Activated CD4-positive, alpha-beta T cell treated with anti-CD3 and anti-CD28 coated beads, Interleukin-2, amount 50 U/mL, for 24 hours (primary cell): ENCODE measurements at regions not wholly inside any gene's neighbourhood (a gene's known extent, or its start where the extent isn't known, plus 50 kb on each side); places are given as distances from the start of the nearest gene placed in this dataset.

Source experiments
- DNase-seq, 2 donors: peaks; one replicate each; pipeline ENCODE4 v3.0.0-alpha.2; 2020; ENCODE audit warnings: low read depth in 1 of 2, low spot score in 1 of 2

GRCh38 chr16:16868727-16869126 is 489.8 kb downstream of the NPIPA7 start:
- DNase-seq = no peak

GRCh38 chr16:16869746-16870145 is 490.8 kb downstream of the NPIPA7 start:
- DNase-seq = no peak

- no peak for DNase-seq
These were observed 492.3 kb downstream of the NPIPA7 start for GRCh38 chr16:16871196-16871595.

DNA sequence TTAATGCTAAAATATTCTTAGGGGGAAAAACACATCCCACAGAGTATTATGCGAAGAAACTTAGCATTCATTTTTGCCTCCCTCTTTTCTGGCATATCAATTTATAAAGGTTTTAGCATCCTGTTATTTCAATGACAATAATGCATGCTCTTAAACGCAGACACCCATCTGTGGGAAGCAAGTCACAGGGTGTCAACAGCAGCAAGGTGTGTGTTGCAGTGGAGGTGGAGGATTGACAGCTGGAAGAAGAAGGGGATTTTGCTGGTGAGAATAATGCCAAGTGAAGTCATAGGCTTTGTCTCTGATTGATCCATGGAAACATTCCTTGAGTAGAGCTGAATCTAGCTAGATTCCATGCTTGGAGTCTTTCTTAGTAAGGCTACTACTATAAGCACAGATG is 498.1 kb downstream of the NPIPA7 start:
- DNase-seq = no peak

- no peak for DNase-seq
These were observed 500.8 kb downstream of the NPIPA7 start for GRCh38 chr16:16879567-16880251.

DNA sequence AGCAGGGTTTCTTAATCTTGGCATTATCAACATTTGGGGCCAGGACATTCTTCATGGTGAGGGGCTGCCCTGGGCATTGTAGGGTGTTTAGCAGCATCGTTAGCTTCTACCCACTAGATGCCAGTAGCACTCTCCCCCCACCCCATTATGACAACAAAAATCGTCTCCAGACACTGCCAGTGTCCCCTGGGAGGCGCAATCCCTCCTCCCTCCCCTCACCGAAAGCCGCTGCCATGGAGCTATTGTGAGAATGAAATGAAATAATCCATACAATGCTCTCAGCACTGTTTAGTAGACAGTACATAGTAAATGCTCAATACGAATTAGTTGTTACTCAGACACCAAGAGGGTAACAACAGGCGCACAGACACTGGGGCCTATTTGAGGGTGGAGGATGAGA is 502.9 kb downstream of the NPIPA7 start:
- DNase-seq = no peak

- DNase-seq = no peak
These were observed 503.8 kb downstream of the NPIPA7 start for GRCh38 chr16:16882766-16883165.

- DNase-seq = no peak
These were observed 505.5 kb downstream of the NPIPA7 start for GRCh38 chr16:16884451-16884850.

DNA sequence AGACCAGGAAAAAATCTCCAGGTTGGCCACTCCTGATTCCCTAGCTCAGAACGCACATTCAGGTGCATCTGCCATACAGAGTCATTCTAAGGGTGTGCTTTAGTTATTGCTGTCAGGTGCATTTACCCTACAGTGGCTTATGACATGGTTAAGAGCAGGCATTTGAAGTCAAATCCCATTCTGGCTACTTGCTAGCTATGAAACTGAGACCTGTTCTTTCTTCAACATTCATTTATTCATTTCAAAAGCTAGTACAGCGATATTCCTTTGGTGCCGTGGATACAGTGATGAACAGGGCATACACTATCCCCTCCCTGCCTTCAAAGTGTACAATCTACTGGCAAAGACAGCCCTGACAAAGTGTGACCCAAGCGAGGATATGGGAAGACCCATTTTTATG is 508.3 kb downstream of the NPIPA7 start:
- no peak for DNase-seq

GRCh38 chr16:16890964-16891363 is 512.0 kb downstream of the NPIPA7 start:
- no peak for DNase-seq

GRCh38 chr16:16904601-16905000 is 525.7 kb downstream of the NPIPA7 start:
- no peak for DNase-seq

DNA sequence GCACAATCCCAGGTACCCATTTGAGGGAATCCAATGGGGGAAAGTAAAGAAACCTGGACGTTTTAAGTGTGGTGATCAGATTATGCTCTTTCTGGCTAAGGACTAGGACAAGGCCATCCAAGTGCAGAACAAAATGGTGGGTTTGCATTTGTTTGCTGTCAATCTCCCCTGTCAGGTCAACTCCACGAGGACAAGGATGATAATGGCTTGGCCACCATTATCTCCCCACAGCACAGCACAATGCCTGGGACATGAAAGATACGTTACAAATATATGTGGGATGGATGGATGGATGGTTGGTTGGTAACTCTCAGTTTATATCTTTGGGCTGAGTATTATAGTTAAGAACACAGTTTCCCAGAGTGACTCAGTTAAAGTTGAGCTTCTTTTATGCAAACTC is 526.9 kb downstream of the NPIPA7 start:
- DNase-seq = no peak

DNA sequence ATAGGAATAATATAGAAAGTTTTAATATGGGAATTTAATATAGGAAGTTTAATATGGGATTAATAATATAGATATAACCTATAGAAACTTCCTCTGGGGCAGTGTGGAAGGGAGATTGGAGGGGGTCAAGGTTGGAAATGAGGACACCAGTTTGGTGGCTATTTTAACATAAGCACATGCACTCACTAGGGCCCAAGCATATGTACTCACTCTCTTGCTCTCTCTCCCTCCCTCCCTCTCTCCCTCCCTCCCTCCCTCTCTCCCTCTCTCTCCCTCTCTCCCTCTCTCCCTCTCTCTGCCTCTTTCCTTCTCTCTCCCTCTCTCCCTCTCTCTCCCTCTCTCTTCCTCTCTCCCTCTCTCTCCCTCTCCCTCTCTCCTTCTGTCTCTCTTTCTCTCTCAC is 528.1 kb downstream of the NPIPA7 start:
- DNase-seq = no peak

DNA sequence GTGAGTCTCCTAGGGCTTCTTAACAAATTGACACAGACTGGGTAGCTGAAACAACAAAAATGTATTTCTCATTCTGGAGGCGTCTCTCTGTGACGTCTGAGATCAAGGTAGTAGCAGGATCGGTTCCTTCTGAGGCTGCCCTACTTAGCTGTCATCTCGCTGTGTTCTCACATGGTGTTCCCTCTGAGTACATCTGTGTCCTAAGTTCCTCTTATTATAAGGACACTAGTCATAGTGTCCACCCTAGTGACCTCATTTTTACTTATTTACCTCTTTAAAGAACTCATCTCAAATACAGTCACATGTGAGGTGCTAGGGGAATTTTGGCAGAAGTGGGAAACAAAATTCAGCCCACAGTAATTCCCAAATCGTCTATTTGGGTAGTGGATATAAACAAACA is 529.1 kb downstream of the NPIPA7 start:
- no peak for DNase-seq

GRCh38 chr16:16909126-16909525 is 530.2 kb downstream of the NPIPA7 start:
- DNase-seq = no peak

- no peak for DNase-seq
These were observed 531.7 kb downstream of the NPIPA7 start for GRCh38 chr16:16910666-16911065.

GRCh38 chr16:16915771-16916170 is 536.8 kb downstream of the NPIPA7 start:
- no peak for DNase-seq

- no peak for DNase-seq
These were observed 538.3 kb downstream of the NPIPA7 start for GRCh38 chr16:16917191-16917785.

DNA sequence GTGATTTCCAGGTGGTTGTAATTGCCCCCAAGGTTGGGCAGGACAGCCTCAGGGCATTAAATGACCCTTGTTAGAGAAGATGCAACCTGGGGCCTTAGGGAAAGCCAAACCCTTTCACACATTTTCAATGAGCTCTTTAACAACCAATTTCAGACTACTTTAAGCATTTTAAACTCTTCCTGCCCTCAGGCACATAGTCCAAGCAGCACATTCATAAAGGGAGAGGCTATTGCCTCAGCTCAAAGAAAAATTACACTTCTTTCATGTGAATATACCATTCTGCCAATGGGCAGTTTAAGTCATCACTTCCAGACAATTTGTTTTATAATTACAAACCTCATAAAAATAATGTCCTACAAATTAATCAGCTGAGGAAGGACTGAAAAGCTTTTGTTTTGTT is 544.5 kb downstream of the NPIPA7 start:
- DNase-seq = no peak

DNA sequence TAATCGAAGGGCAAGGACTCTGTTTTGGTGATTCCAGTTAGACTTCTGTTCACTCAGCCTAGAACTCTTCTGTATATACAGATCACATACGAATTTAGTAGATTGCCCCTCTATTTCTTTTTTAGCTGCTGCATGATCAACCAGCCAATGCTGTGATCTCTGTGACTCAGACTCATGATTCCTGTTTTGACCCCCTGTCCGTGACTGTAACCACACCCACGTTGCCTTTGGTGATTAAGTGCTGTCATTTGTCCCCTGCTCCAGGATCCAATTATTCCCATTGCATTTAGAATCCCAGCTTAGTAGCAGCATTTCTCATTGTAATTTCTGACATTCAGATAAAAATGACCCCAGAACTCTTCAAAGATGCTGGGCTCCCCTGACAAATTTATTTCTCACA is 545.7 kb downstream of the NPIPA7 start:
- DNase-seq = no peak

DNA sequence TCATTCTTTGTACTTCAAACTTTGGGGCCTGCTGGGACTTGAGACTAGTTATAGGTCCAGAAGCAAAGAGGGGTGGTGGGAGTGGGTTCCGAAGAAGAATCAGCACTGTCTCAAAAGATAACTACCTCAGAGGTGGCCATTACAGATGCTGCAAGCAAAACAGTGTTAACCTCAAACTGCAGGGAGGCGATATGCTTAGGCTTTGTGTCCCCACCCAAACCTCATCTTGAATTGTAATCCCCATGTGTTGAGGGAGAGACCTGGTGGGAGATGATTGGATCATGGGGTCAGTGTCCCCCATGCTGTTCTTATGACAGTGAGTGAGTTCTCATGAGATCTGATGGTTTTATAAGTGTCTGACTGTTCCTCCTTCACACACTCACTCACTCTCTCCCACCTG is 545.3 kb downstream of the XYLT1 start:
- DNase-seq = no peak

GRCh38 chr16:16928532-16929109 is 542.1 kb downstream of the XYLT1 start:
- no peak for DNase-seq
